HG02938 (cell line): ENCODE measurements at regions not wholly inside any gene's neighbourhood (a gene's known extent, or its start where the extent isn't known, plus 50 kb on each side); places are given as distances from the start of the nearest gene placed in this dataset.

Experiments used
- ATAC-seq: cut with Tn5 transposase; IDR thresholded peaks from one replicate; pipeline ENCODE4 v1.9.1; 2021; ENCODE audit warnings: mild to moderate bottlenecking, moderate library complexity; ENCODE audit not compliant: unreplicated experiment

- ATAC-seq: no peak
Observed at GRCh38 chr9:79173932-79174331, 397.8 kb upstream of the TLE4 start.

GRCh38 chr9:79176014-79176697 lies 395.6 kb upstream of the TLE4 start:
- no peak for ATAC-seq

- no peak for ATAC-seq
Observed at GRCh38 chr9:79184831-79185230, 386.9 kb upstream of the TLE4 start.

- no peak for ATAC-seq
Observed at GRCh38 chr9:79185866-79186265, 385.9 kb upstream of the TLE4 start.

- no peak for ATAC-seq
Observed at GRCh38 chr9:79189511-79189924, 382.2 kb upstream of the TLE4 start.

- ATAC-seq: no peak
Observed at GRCh38 chr9:79193001-79193400, 378.8 kb upstream of the TLE4 start.

- no peak for ATAC-seq
Observed at GRCh38 chr9:79193501-79194223, 378.1 kb upstream of the TLE4 start.

GRCh38 chr9:79195879-79196278 lies 375.9 kb upstream of the TLE4 start:
- no peak for ATAC-seq

- ATAC-seq: no peak
Observed at GRCh38 chr9:79196606-79197005, 375.2 kb upstream of the TLE4 start.

- ATAC-seq: no peak
Observed at GRCh38 chr9:79200336-79200735, 371.4 kb upstream of the TLE4 start.

- ATAC-seq: no peak
Observed at GRCh38 chr9:79201636-79202035, 370.1 kb upstream of the TLE4 start.

- ATAC-seq: no peak
Observed at GRCh38 chr9:79208791-79209396, 362.9 kb upstream of the TLE4 start.

GRCh38 chr9:79210541-79211243 lies 361.1 kb upstream of the TLE4 start:
- no peak for ATAC-seq

GRCh38 chr9:79213417-79214125 lies 358.2 kb upstream of the TLE4 start:
- ATAC-seq: no peak

- no peak for ATAC-seq
Observed at GRCh38 chr9:79215821-79216220, 355.9 kb upstream of the TLE4 start.

- no peak for ATAC-seq
Observed at GRCh38 chr9:79220251-79220650, 351.5 kb upstream of the TLE4 start.

GRCh38 chr9:79220666-79221065 lies 351.1 kb upstream of the TLE4 start:
- ATAC-seq: no peak

GRCh38 chr9:79221084-79221483 lies 350.7 kb upstream of the TLE4 start:
- ATAC-seq: no peak

- ATAC-seq: no peak
Observed at GRCh38 chr9:79222483-79222882, 349.3 kb upstream of the TLE4 start.

- ATAC-seq: no peak
Observed at GRCh38 chr9:79224672-79225433, 346.9 kb upstream of the TLE4 start.
